Heart left ventricle (tissue), 13 donors: ENCODE measurements at regions not wholly inside any gene's neighbourhood (a gene's known extent, or its start where the extent isn't known, plus 50 kb on each side); places are given as distances from the start of the nearest gene placed in this dataset.

ENCODE experiments used
- POLR2A ChIP-seq, 2 donors: fragments of 450-650 bp; IDR thresholded peaks; one replicate each; pipeline ENCODE4 v1.6.1; 2017; ENCODE audit warnings: antibody characterized with exemption in 2 of 2, mild to moderate bottlenecking in 2 of 2, moderate library complexity in 2 of 2
- TF ChIP-seq, protein P1 (sequence below), 12 donors: fragments of 200-600 bp; sonication (generic) in 4 of 12; IDR thresholded peaks; one replicate each; pipeline versions ENCODE4 v1.5.0 to v1.8.0; 2018 to 2022; ENCODE audit warnings: antibody characterized with exemption in 12 of 12, mild to moderate bottlenecking in 5 of 12
- donor health status: ischemic (EF 13 %, LVEDD 7.1; RV severe dilation, severe dysfunction).
- donor health status: DM: no; HTN: yes; CAD: no.
- donor health status: DM: no; HTN: no; CAD: no.
- donor health status: ischemic (EF 25% LVEDD 6.9; RV normal size, moderate dysfunction).
- donor health status: ischemic (EF 25% LVEDD 5.7; RV mildly dilated, moderate dysfunction).
- donor health status: ischemic (EF 35%, LVEDD 5.7; RV mildly dilated, moderate dysfunction).
- donor health status: nonischemic (EF 11% LVEDD 7.7; RV severe dilation, severe dysfunction).
- donor health status: DM: yes; HTN: yes; CAD: no.
- donor health status: PGD.
- donor health status: ischemic (EF 29% LVEDD 5.4; RV normal size, mild dysfunction).
- donor health status: nonischemic (EF 23%, LVEDD 6.1; RV moderate dilation, normal function).

DNA sequence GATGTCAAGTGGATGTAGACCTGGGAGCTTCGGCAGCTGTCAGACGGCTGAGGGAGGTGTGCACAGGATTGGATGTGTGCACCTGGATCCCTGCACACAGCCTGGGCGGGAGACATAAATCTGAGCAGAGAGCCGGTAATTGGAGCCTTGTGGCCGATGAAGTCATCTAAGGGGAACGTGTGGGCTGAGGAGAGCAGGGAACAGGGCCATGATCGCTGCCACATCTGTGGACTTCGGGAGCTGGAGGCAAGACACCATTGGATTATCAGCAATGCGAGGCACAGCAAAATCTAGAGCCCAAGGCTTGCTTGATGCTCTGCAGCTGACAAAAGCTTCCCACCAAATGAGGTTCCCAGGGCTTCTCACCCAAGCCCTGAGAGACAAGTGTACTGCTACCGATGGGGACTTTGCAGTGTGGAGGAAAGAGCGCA, 147.7 kb downstream of the PTPN20 start:
- TF ChIP-seq, protein P1, sequence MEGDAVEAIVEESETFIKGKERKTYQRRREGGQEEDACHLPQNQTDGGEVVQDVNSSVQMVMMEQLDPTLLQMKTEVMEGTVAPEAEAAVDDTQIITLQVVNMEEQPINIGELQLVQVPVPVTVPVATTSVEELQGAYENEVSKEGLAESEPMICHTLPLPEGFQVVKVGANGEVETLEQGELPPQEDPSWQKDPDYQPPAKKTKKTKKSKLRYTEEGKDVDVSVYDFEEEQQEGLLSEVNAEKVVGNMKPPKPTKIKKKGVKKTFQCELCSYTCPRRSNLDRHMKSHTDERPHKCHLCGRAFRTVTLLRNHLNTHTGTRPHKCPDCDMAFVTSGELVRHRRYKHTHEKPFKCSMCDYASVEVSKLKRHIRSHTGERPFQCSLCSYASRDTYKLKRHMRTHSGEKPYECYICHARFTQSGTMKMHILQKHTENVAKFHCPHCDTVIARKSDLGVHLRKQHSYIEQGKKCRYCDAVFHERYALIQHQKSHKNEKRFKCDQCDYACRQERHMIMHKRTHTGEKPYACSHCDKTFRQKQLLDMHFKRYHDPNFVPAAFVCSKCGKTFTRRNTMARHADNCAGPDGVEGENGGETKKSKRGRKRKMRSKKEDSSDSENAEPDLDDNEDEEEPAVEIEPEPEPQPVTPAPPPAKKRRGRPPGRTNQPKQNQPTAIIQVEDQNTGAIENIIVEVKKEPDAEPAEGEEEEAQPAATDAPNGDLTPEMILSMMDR (IDR thresholded peaks at IDR 0.05), result no peak
- no peak for TF ChIP-seq POLR2A (IDR thresholded peaks at IDR 0.05)
